Skeletal muscle tissue (tissue), 3 donors: ENCODE measurements at regions not wholly inside any gene's neighbourhood (a gene's known extent, or its start where the extent isn't known, plus 50 kb on each side); places are given as distances from the start of the nearest gene placed in this dataset.

ENCODE experiments used
- H3K27ac ChIP-seq: one replicate; pipeline ENCODE4 v1.7.0; 2013; ENCODE audit warnings: mild to moderate bottlenecking, low read depth, low read length, inconsistent platforms
- H3K27me3 ChIP-seq, 3 donors: one replicate each; pipeline ENCODE4 v1.7.0; 2013; ENCODE audit warnings: low read length in 3 of 3; ENCODE audit not compliant: control insufficient read depth in 3 of 3, insufficient read depth in 3 of 3
- H3K36me3 ChIP-seq, 3 donors: one replicate each; pipeline ENCODE4 v1.7.0; 2013; ENCODE audit warnings: low read length in 3 of 3; ENCODE audit not compliant: control insufficient read depth in 3 of 3, insufficient read depth in 3 of 3
- H3K4me1 ChIP-seq, 3 donors: one replicate each; pipeline ENCODE4 v1.7.0; 2013; ENCODE audit warnings: low read length in 3 of 3, mild to moderate bottlenecking in 3 of 3; ENCODE audit not compliant: control insufficient read depth in 3 of 3, insufficient read depth in 3 of 3
- H3K4me3 ChIP-seq, 3 donors: one replicate each; pipeline ENCODE4 v1.7.0; 2013; ENCODE audit warnings: low read length in 3 of 3
- H3K9ac ChIP-seq, 3 donors: one replicate each; pipeline ENCODE4 v1.7.0; 2013; ENCODE audit warnings: low read length in 3 of 3, mild to moderate bottlenecking in 3 of 3, moderate library complexity in 2 of 3, low read depth in 1 of 3
- H3K9me3 ChIP-seq, 3 donors: one replicate each; pipeline ENCODE4 v1.7.0; 2013; ENCODE audit warnings: low read length in 3 of 3; ENCODE audit not compliant: control insufficient read depth in 3 of 3
- donor health status: Osteomylitis.

- Histone ChIP-seq H3K4me1 (peaks cover 0 to 7% (median 0%) of the 10 kb centered on the region in 3 donors), H3K4me3 (no peak overlapping the region), H3K27me3 (no peaks in the 10 kb centered on the region), H3K9ac (no peak overlapping the region), H3K9me3 (no peaks in the 10 kb centered on the region), H3K27ac (no peak overlapping the region), H3K36me3 (no peaks in the 10 kb centered on the region)
These were observed 125.1 kb downstream of the PRRX1 start for GRCh38 chr1:170789063-170789462.

GRCh38 chr1:170790175-170790574, 126.2 kb downstream of the PRRX1 start:
- no peaks in the 10 kb centered on the region for H3K27me3 ChIP-seq
- no peak overlapping the region for H3K9ac ChIP-seq
- H3K4me1 ChIP-seq = peaks cover 0 to 7% (median 0%) of the 10 kb centered on the region in 3 donors
- H3K4me3 ChIP-seq = no peak overlapping the region
- no peaks in the 10 kb centered on the region for H3K36me3 ChIP-seq
- no peak overlapping the region for H3K27ac ChIP-seq
- H3K9me3 ChIP-seq = no peaks in the 10 kb centered on the region

GRCh38 chr1:170790651-170791071, 126.7 kb downstream of the PRRX1 start:
- no peaks in the 10 kb centered on the region for H3K27me3 ChIP-seq
- no peaks in the 10 kb centered on the region for H3K9me3 ChIP-seq
- peaks cover 0 to 7% (median 0%) of the 10 kb centered on the region in 3 donors for H3K4me1 ChIP-seq
- H3K27ac ChIP-seq = no peak overlapping the region
- H3K9ac ChIP-seq = no peak overlapping the region
- no peak overlapping the region for H3K4me3 ChIP-seq
- H3K36me3 ChIP-seq = no peaks in the 10 kb centered on the region

- H3K27me3 ChIP-seq = no peaks in the 10 kb centered on the region
- H3K27ac ChIP-seq = no peak overlapping the region
- no peaks in the 10 kb centered on the region for H3K36me3 ChIP-seq
- no peaks in the 10 kb centered on the region for H3K9me3 ChIP-seq
- H3K4me1 ChIP-seq = peaks cover 0 to 7% (median 0%) of the 10 kb centered on the region in 3 donors
- no peak overlapping the region for H3K9ac ChIP-seq
- no peak overlapping the region for H3K4me3 ChIP-seq
These were observed 128.0 kb downstream of the PRRX1 start for GRCh38 chr1:170791941-170792340.

GRCh38 chr1:170800265-170800664, 135.1 kb upstream of the MROH9 start:
- no peaks in the 10 kb centered on the region for H3K9me3 ChIP-seq
- H3K27ac ChIP-seq = no peak overlapping the region
- H3K4me3 ChIP-seq = no peak overlapping the region
- no peaks in the 10 kb centered on the region for H3K36me3 ChIP-seq
- no peak overlapping the region for H3K9ac ChIP-seq
- H3K27me3 ChIP-seq = no peaks in the 10 kb centered on the region
- H3K4me1 ChIP-seq = no peaks in the 10 kb centered on the region

GRCh38 chr1:170800812-170801211, 134.5 kb upstream of the MROH9 start:
- H3K4me3 ChIP-seq = no peak overlapping the region
- H3K27me3 ChIP-seq = no peaks in the 10 kb centered on the region
- H3K4me1 ChIP-seq = no peaks in the 10 kb centered on the region
- no peaks in the 10 kb centered on the region for H3K36me3 ChIP-seq
- H3K9me3 ChIP-seq = no peaks in the 10 kb centered on the region
- no peak overlapping the region for H3K9ac ChIP-seq
- no peak overlapping the region for H3K27ac ChIP-seq

- Histone ChIP-seq H3K27ac (no peak overlapping the region), H3K9me3 (no peaks in the 10 kb centered on the region), H3K4me1 (no peaks in the 10 kb centered on the region), H3K4me3 (no peak overlapping the region), H3K27me3 (no peaks in the 10 kb centered on the region), H3K9ac (no peak overlapping the region), H3K36me3 (no peaks in the 10 kb centered on the region)
These were observed 131.6 kb upstream of the MROH9 start for GRCh38 chr1:170803711-170804110.

- Histone ChIP-seq H3K9me3 (no peaks in the 10 kb centered on the region), H3K36me3 (no peaks in the 10 kb centered on the region), H3K27me3 (no peaks in the 10 kb centered on the region), H3K4me1 (no peaks in the 10 kb centered on the region), H3K4me3 (no peak overlapping the region), H3K9ac (no peak overlapping the region), H3K27ac (no peak overlapping the region)
These were observed 130.9 kb upstream of the MROH9 start for GRCh38 chr1:170804419-170804818.

GRCh38 chr1:170804879-170805278, 130.5 kb upstream of the MROH9 start:
- H3K9ac ChIP-seq = no peak overlapping the region
- H3K27me3 ChIP-seq = no peaks in the 10 kb centered on the region
- H3K27ac ChIP-seq = no peak overlapping the region
- no peaks in the 10 kb centered on the region for H3K4me1 ChIP-seq
- H3K9me3 ChIP-seq = no peaks in the 10 kb centered on the region
- H3K4me3 ChIP-seq = no peak overlapping the region
- H3K36me3 ChIP-seq = no peaks in the 10 kb centered on the region

- Histone ChIP-seq H3K9ac (no peak overlapping the region), H3K27me3 (no peaks in the 10 kb centered on the region), H3K27ac (no peak overlapping the region), H3K9me3 (no peaks in the 10 kb centered on the region), H3K4me3 (no peak overlapping the region), H3K4me1 (no peaks in the 10 kb centered on the region), H3K36me3 (no peaks in the 10 kb centered on the region)
These were observed 128.4 kb upstream of the MROH9 start for GRCh38 chr1:170806961-170807360.

GRCh38 chr1:170807432-170807831, 127.9 kb upstream of the MROH9 start:
- no peak overlapping the region for H3K4me3 ChIP-seq
- H3K9ac ChIP-seq = no peak overlapping the region
- H3K27ac ChIP-seq = no peak overlapping the region
- no peaks in the 10 kb centered on the region for H3K4me1 ChIP-seq
- no peaks in the 10 kb centered on the region for H3K27me3 ChIP-seq
- no peaks in the 10 kb centered on the region for H3K9me3 ChIP-seq
- no peaks in the 10 kb centered on the region for H3K36me3 ChIP-seq
